H9 (cell line): ENCODE measurements at regions not wholly inside any gene's neighbourhood (a gene's known extent, or its start where the extent isn't known, plus 50 kb on each side); places are given as distances from the start of the nearest gene placed in this dataset.

Experiments
- DNase-seq: peaks from one replicate; pipeline ENCODE4 v3.0.0-alpha.2; 2017
- H2AFZ ChIP-seq: one replicate; pipeline ENCODE4 v1.6.1; 2013; ENCODE audit warnings: mild to moderate bottlenecking, low read length, control low read depth, moderate library complexity
- H2AK5ac ChIP-seq: 2 replicates; pipeline ENCODE4 v1.6.1; 2013; ENCODE audit warnings: low read length, control low read depth, mixed read lengths; ENCODE audit not compliant: insufficient read length
- H2BK120ac ChIP-seq: one replicate; pipeline ENCODE4 v1.6.1; 2013; ENCODE audit warnings: low read depth, mild to moderate bottlenecking, low read length, control low read depth, inconsistent platforms; ENCODE audit not compliant: poor library complexity, severe bottlenecking
- H2BK12ac ChIP-seq: 2 replicates; pipeline ENCODE4 v1.6.1; 2013; ENCODE audit warnings: low read length, control low read depth, mixed read lengths, low read depth; ENCODE audit not compliant: insufficient read length
- H2BK15ac ChIP-seq: 2 replicates; pipeline ENCODE4 v1.6.1; 2013; ENCODE audit warnings: low read depth, low read length, control low read depth
- H2BK20ac ChIP-seq: one replicate; pipeline ENCODE4 v1.6.1; 2013; ENCODE audit warnings: low read depth, mild to moderate bottlenecking, low read length, control low read depth, inconsistent platforms; ENCODE audit not compliant: poor library complexity, severe bottlenecking
- H2BK5ac ChIP-seq: 2 replicates; pipeline ENCODE4 v1.6.1; 2013; ENCODE audit warnings: low read length, control low read depth, mixed read lengths; ENCODE audit not compliant: insufficient read length
- H3K14ac ChIP-seq: 2 replicates; pipeline ENCODE4 v1.6.1; 2013; ENCODE audit warnings: low read length, control low read depth; ENCODE audit not compliant: insufficient read depth
- H3K18ac ChIP-seq: 2 replicates; pipeline ENCODE4 v1.6.1; 2013; ENCODE audit warnings: low read depth, mild to moderate bottlenecking, mixed read lengths, low read length, control low read depth; ENCODE audit not compliant: insufficient read length
- H3K23ac ChIP-seq: 2 replicates; pipeline ENCODE4 v1.6.1; 2013; ENCODE audit warnings: low read length, control low read depth, mixed read lengths, low read depth; ENCODE audit not compliant: insufficient read length
- H3K23me2 ChIP-seq: 2 replicates; pipeline ENCODE4 v1.6.1; 2013; ENCODE audit warnings: low read depth, mild to moderate bottlenecking, mixed read lengths, low read length, control low read depth; ENCODE audit not compliant: insufficient read length, poor library complexity, severe bottlenecking
- H3K27ac ChIP-seq: 2 replicates; pipeline ENCODE4 v1.5.1; 2013; ENCODE audit warnings: low read length, control low read depth, mixed read lengths, low read depth; ENCODE audit not compliant: insufficient read length
- H3K27me3 ChIP-seq: 2 replicates; pipeline ENCODE4 v1.6.1; 2013; ENCODE audit warnings: low read length, control low read depth, inconsistent platforms; ENCODE audit not compliant: insufficient read depth
- H3K4ac ChIP-seq: 2 replicates; pipeline ENCODE4 v1.6.1; 2013; ENCODE audit warnings: low read depth, mild to moderate bottlenecking, control low read depth, inconsistent platforms, low read length, moderate library complexity
- H3K4me1 ChIP-seq: 2 replicates; pipeline ENCODE4 v1.6.1; 2013; ENCODE audit warnings: low read length, control low read depth, inconsistent platforms; ENCODE audit not compliant: insufficient read depth
- H3K4me2 ChIP-seq: 2 replicates; pipeline ENCODE4 v1.6.1; 2013; ENCODE audit warnings: low read length, control low read depth, mixed read lengths; ENCODE audit not compliant: insufficient read length, insufficient read depth
- H3K56ac ChIP-seq: 2 replicates; pipeline ENCODE4 v1.6.1; 2013; ENCODE audit warnings: low read depth, mild to moderate bottlenecking, mixed read lengths, low read length, control low read depth; ENCODE audit not compliant: insufficient read length
- H3K79me1 ChIP-seq: 2 replicates; pipeline ENCODE4 v1.6.1; 2013; ENCODE audit warnings: low read depth, mild to moderate bottlenecking, moderate library complexity, low read length, control low read depth, inconsistent platforms; ENCODE audit not compliant: insufficient read depth, poor library complexity, severe bottlenecking
- H3K79me2 ChIP-seq: 2 replicates; pipeline ENCODE4 v1.6.1; 2013; ENCODE audit warnings: low read length, control low read depth, inconsistent platforms; ENCODE audit not compliant: insufficient read depth
- H3K9ac ChIP-seq: 2 replicates; pipeline ENCODE4 v1.6.1; 2013; ENCODE audit warnings: low read length, control low read depth, mixed read lengths; ENCODE audit not compliant: insufficient read length; ENCODE audit errors: extremely low read depth
- H3K9me3 ChIP-seq: one replicate; pipeline ENCODE4 v1.6.1; 2013; ENCODE audit warnings: low read depth, low read length, inconsistent platforms; ENCODE audit not compliant: control insufficient read depth
- H3T11ph ChIP-seq: one replicate; pipeline ENCODE4 v1.6.1; 2013; ENCODE audit warnings: mild to moderate bottlenecking, low read length, control low read depth, inconsistent platforms
- H4K20me1 ChIP-seq: one replicate; pipeline ENCODE4 v1.6.1; 2013; ENCODE audit not compliant: control insufficient read depth, insufficient read length, insufficient read depth
- H4K5ac ChIP-seq: 2 replicates; pipeline ENCODE4 v1.6.1; 2013; ENCODE audit warnings: low read depth, mild to moderate bottlenecking, mixed read lengths, low read length, control low read depth; ENCODE audit not compliant: insufficient read length
- H4K8ac ChIP-seq: replicated peaks from 2 replicates; pipeline ENCODE4 v1.6.1; 2013; ENCODE audit warnings: low read length, control low read depth, mixed read lengths, low read depth; ENCODE audit not compliant: insufficient read length
- H4K91ac ChIP-seq: 2 replicates; pipeline ENCODE4 v1.6.1; 2013; ENCODE audit warnings: low read depth, mild to moderate bottlenecking, moderate library complexity, mixed read lengths, low read length, control low read depth; ENCODE audit not compliant: insufficient read length
- H3K27ac Mint-ChIP-seq, 3 experiments: 2 replicates in 2 of 3; 3 replicates in 1 of 3; pipeline ENCODE4 v1.8.0; 2020 to 2021; ENCODE audit warnings: mixed read lengths in 3 of 3, mild to moderate bottlenecking in 1 of 3, moderate library complexity in 1 of 3
- H3K27me3 Mint-ChIP-seq: 2 replicates; pipeline ENCODE4 v1.8.0; 2021; ENCODE audit warnings: low read depth, mild to moderate bottlenecking, moderate library complexity, mixed read lengths
- H3K36me3 Mint-ChIP-seq, 3 experiments: 2 replicates in 2 of 3; 3 replicates in 1 of 3; pipeline ENCODE4 v1.8.0; 2020 to 2021; ENCODE audit warnings: low read depth in 3 of 3, mixed read lengths in 3 of 3; ENCODE audit not compliant: insufficient read depth in 1 of 3
- H3K4me1 Mint-ChIP-seq, 2 experiments: 2 replicates each; pipeline ENCODE4 v1.8.0; 2020; ENCODE audit warnings: mixed read lengths in 2 of 2
- H3K4me3 Mint-ChIP-seq, 2 experiments: 2 replicates in 1 of 2; 3 replicates in 1 of 2; pipeline ENCODE4 v1.8.0; 2020 to 2021; ENCODE audit warnings: mild to moderate bottlenecking in 2 of 2, mixed read lengths in 2 of 2, moderate library complexity in 1 of 2
- H3K9me3 Mint-ChIP-seq, 2 experiments: 2 replicates in 1 of 2; 3 replicates in 1 of 2; pipeline ENCODE4 v1.8.0; 2020; ENCODE audit warnings: mild to moderate bottlenecking in 2 of 2, mixed read lengths in 2 of 2, moderate library complexity in 1 of 2
- CTCF ChIP-seq: fragments of 200-600 bp; sonication (generic); conservative IDR thresholded peaks from 3 replicates; pipeline ENCODE4 v1.8.0; 2021; ENCODE audit warnings: antibody characterized with exemption, mild to moderate bottlenecking
- WGBS: extraction: QIAGEN DNeasy Blood & Tissue Kit; methylation state at CpG from one replicate; pipeline ENCODE4 v1.1.7; 2013; ENCODE audit warnings: missing lambda C conversion rate, low lambda C conversion rate, mixed read lengths; ENCODE audit not compliant: insufficient read length; ENCODE audit errors: extremely low coverage; 5-methylcytosine and 5-hydroxymethylcytosine counted together

GRCh38 chr22:47928631-47929030 is 1166.2 kb downstream of the TBC1D22A start:
- Histone ChIP-seq H2BK5ac (no peak overlapping the region), H3K79me1 (no peaks in the 10 kb centered on the region), H3K23me2 (no peaks in the 10 kb centered on the region), H4K5ac (no peak overlapping the region), H3K79me2 (no peaks in the 10 kb centered on the region), H3K9ac (no peak overlapping the region), H3K27ac (no peak overlapping the region), H3K14ac (no peak overlapping the region), H4K91ac (no peak overlapping the region), H3K4me1 (no peaks in the 10 kb centered on the region), H2BK20ac (no peak overlapping the region), H4K20me1 (no peaks in the 10 kb centered on the region), H2AFZ (no peak overlapping the region), H3K18ac (no peak overlapping the region), H3K4me2 (no peak overlapping the region), H3K4ac (no peak overlapping the region), H2BK15ac (no peak overlapping the region), H3K9me3 (peaks cover 18% of the 10 kb centered on the region), H4K8ac (no peak overlapping the region), H2BK12ac (no peak overlapping the region), H3T11ph (no peak overlapping the region), H3K23ac (no peak overlapping the region), H3K56ac (no peak overlapping the region), H2BK120ac (no peak overlapping the region), H2AK5ac (no peak overlapping the region), H3K27me3 (no peaks in the 10 kb centered on the region)
- no peak for DNase-seq
- no peak for TF ChIP-seq CTCF
- no CpG with 5 or more reads among the region's 4 CpGs for WGBS
- H3K4me3 Mint-ChIP-seq: no peak overlapping the region
- H3K36me3 Mint-ChIP-seq: peaks cover 1 to 18% (median 2%) of the 10 kb centered on the region in 3 experiments; a peak in 4 of 7 replicates
- H3K27ac Mint-ChIP-seq: no peak overlapping the region
- H3K9me3 Mint-ChIP-seq: peaks cover 24 to 90% of the 10 kb centered on the region in 2 experiments
- no peaks in the 10 kb centered on the region for H3K4me1 Mint-ChIP-seq
- H3K27me3 Mint-ChIP-seq: peaks cover 4% of the 10 kb centered on the region
